Karpas-422 (cell line): ENCODE measurements at regions not wholly inside any gene's neighbourhood (a gene's known extent, or its start where the extent isn't known, plus 50 kb on each side); places are given as distances from the start of the nearest gene placed in this dataset.

Source experiments
- DNase-seq: peaks from one replicate; pipeline ENCODE4 v3.0.0-alpha.2; 2015
- H2AFZ ChIP-seq: fragments of 200-600 bp; sonication (generic); 2 replicates; pipeline ENCODE4 v1.6.1; 2014; ENCODE audit warnings: antibody characterized with exemption, low read length, mixed read lengths
- H3K27ac ChIP-seq: fragments of 200-600 bp; sonication (generic); 2 replicates; pipeline ENCODE4 v1.5.1; 2014; ENCODE audit warnings: mild to moderate bottlenecking, low read length, moderate library complexity
- H3K27me3 ChIP-seq: fragments of 200-600 bp; sonication (generic); 2 replicates; pipeline ENCODE4 v1.6.1; 2014; ENCODE audit warnings: low read length, mixed read lengths
- H3K36me3 ChIP-seq: fragments of 200-600 bp; sonication (generic); 2 replicates; pipeline ENCODE4 v1.6.1; 2014; ENCODE audit warnings: low read length, mixed read lengths; ENCODE audit not compliant: insufficient read depth
- H3K4me1 ChIP-seq: fragments of 200-600 bp; sonication (generic); 2 replicates; pipeline ENCODE4 v1.6.1; 2014; ENCODE audit warnings: mild to moderate bottlenecking, low read length, mixed read lengths
- H3K4me2 ChIP-seq: fragments of 200-600 bp; sonication (generic); 2 replicates; pipeline ENCODE4 v1.6.1; 2014; ENCODE audit warnings: low read length, low read depth, mild to moderate bottlenecking; ENCODE audit not compliant: poor library complexity, severe bottlenecking
- H3K4me3 ChIP-seq: fragments of 200-600 bp; sonication (generic); 2 replicates; pipeline ENCODE4 v1.5.1; 2014; ENCODE audit warnings: mild to moderate bottlenecking, antibody characterized with exemption, low read length, mixed read lengths
- H3K79me2 ChIP-seq: fragments of 200-600 bp; sonication (generic); 2 replicates; pipeline ENCODE4 v1.6.1; 2014; ENCODE audit warnings: mild to moderate bottlenecking, low read length, mixed read lengths
- H3K9ac ChIP-seq: fragments of 200-600 bp; sonication (generic); 2 replicates; pipeline ENCODE4 v1.6.0; 2014; ENCODE audit warnings: low read length
- H3K9me2 ChIP-seq: fragments of 200-600 bp; sonication (generic), shearing (Covaris generic); replicated peaks from 2 replicates; pipeline ENCODE4 v1.6.0; 2014; ENCODE audit warnings: mild to moderate bottlenecking, low read length, moderate library complexity; ENCODE audit not compliant: insufficient read depth
- H3K9me3 ChIP-seq: fragments of 300-700, 200-600 bp; sonication (generic); 2 replicates; pipeline ENCODE4 v1.6.1; 2014; ENCODE audit warnings: low read length, mixed read lengths
- H4K20me1 ChIP-seq: fragments of 200-600 bp; sonication (generic); 2 replicates; pipeline ENCODE4 v1.6.1; 2014; ENCODE audit warnings: mild to moderate bottlenecking, antibody characterized with exemption, low read length, low read depth; ENCODE audit not compliant: insufficient read depth

GRCh38 chr13:33934343-33934742 is 116.4 kb downstream of the RFC3 start:
- Histone ChIP-seq H3K9ac (no peak overlapping the region), H3K27me3 (no peaks in the 10 kb centered on the region), H3K36me3 (no peaks in the 10 kb centered on the region), H3K9me3 (no peaks in the 10 kb centered on the region), H3K4me2 (no peak overlapping the region), H4K20me1 (no peaks in the 10 kb centered on the region), H3K9me2 (no peaks in the 10 kb centered on the region), H3K4me3 (no peak overlapping the region), H3K79me2 (peaks cover 4% of the 10 kb centered on the region; the same call in 1 of the 2 replicates), H3K27ac (no peak overlapping the region), H2AFZ (no peak overlapping the region), H3K4me1 (peaks cover 45% of the 10 kb centered on the region)
- no peak for DNase-seq

- Histone ChIP-seq H3K9me2 (no peaks in the 10 kb centered on the region), H3K4me2 (no peak overlapping the region), H3K4me1 (peaks cover 48% of the 10 kb centered on the region), H3K4me3 (no peak overlapping the region), H3K79me2 (peaks cover 4% of the 10 kb centered on the region; the same call in 1 of the 2 replicates), H3K9ac (no peak overlapping the region), H2AFZ (no peak overlapping the region), H3K27me3 (no peaks in the 10 kb centered on the region), H4K20me1 (no peaks in the 10 kb centered on the region), H3K27ac (no peak overlapping the region), H3K36me3 (no peaks in the 10 kb centered on the region), H3K9me3 (no peaks in the 10 kb centered on the region)
- DNase-seq = no peak
These were observed 117.0 kb downstream of the RFC3 start for GRCh38 chr13:33934951-33935371.

GRCh38 chr13:33935969-33936368 is 118.0 kb downstream of the RFC3 start:
- H3K9me3 ChIP-seq = no peaks in the 10 kb centered on the region
- no peaks in the 10 kb centered on the region for H3K27me3 ChIP-seq
- DNase-seq = no peak
- no peak overlapping the region for H3K9ac ChIP-seq
- H3K4me3 ChIP-seq = no peak overlapping the region
- H3K9me2 ChIP-seq = no peaks in the 10 kb centered on the region
- no peak overlapping the region for H3K4me2 ChIP-seq
- no peaks in the 10 kb centered on the region for H4K20me1 ChIP-seq
- H3K36me3 ChIP-seq = no peaks in the 10 kb centered on the region
- H3K4me1 ChIP-seq = peaks cover 51% of the 10 kb centered on the region
- no peak overlapping the region for H3K27ac ChIP-seq
- H2AFZ ChIP-seq = no peak overlapping the region
- H3K79me2 ChIP-seq = peaks cover 4% of the 10 kb centered on the region; the same call in 1 of the 2 replicates

- Histone ChIP-seq H2AFZ (no peak overlapping the region), H4K20me1 (no peaks in the 10 kb centered on the region), H3K4me2 (no peak overlapping the region), H3K4me1 (peaks cover 36% of the 10 kb centered on the region), H3K79me2 (peaks cover 4% of the 10 kb centered on the region; the same call in 1 of the 2 replicates), H3K9ac (no peak overlapping the region), H3K36me3 (no peaks in the 10 kb centered on the region), H3K27me3 (no peaks in the 10 kb centered on the region), H3K9me3 (no peaks in the 10 kb centered on the region), H3K27ac (no peak overlapping the region), H3K9me2 (no peaks in the 10 kb centered on the region), H3K4me3 (no peak overlapping the region)
- DNase-seq = no peak
These were observed 119.6 kb downstream of the RFC3 start for GRCh38 chr13:33937373-33938098.

- Histone ChIP-seq H3K27ac (no peak overlapping the region), H2AFZ (no peak overlapping the region), H3K4me3 (no peak overlapping the region), H3K9ac (no peak overlapping the region), H3K79me2 (no peaks in the 10 kb centered on the region), H3K4me2 (no peak overlapping the region), H3K9me2 (no peaks in the 10 kb centered on the region), H3K36me3 (peaks cover 9% of the 10 kb centered on the region; the same call in 1 of the 2 replicates), H3K27me3 (no peaks in the 10 kb centered on the region), H3K4me1 (peaks cover 14% of the 10 kb centered on the region), H3K9me3 (no peaks in the 10 kb centered on the region), H4K20me1 (no peaks in the 10 kb centered on the region)
- DNase-seq = no peak
These were observed 122.3 kb downstream of the RFC3 start for GRCh38 chr13:33940256-33940655.

- Histone ChIP-seq H3K36me3 (peaks cover 9% of the 10 kb centered on the region; the same call in 1 of the 2 replicates), H3K27ac (no peak overlapping the region), H3K9me3 (no peaks in the 10 kb centered on the region), H3K4me1 (peaks cover 14% of the 10 kb centered on the region), H3K4me2 (no peak overlapping the region), H2AFZ (no peak overlapping the region), H3K9ac (no peak overlapping the region), H4K20me1 (no peaks in the 10 kb centered on the region), H3K4me3 (no peak overlapping the region), H3K27me3 (no peaks in the 10 kb centered on the region), H3K9me2 (no peaks in the 10 kb centered on the region), H3K79me2 (no peaks in the 10 kb centered on the region)
- DNase-seq = no peak
These were observed 122.9 kb downstream of the RFC3 start for GRCh38 chr13:33940898-33941297.

GRCh38 chr13:33945477-33945876 is 127.5 kb downstream of the RFC3 start:
- H3K9me2 ChIP-seq = no peaks in the 10 kb centered on the region
- no peak overlapping the region for H2AFZ ChIP-seq
- H3K27me3 ChIP-seq = no peaks in the 10 kb centered on the region
- no peak overlapping the region for H3K27ac ChIP-seq
- H3K4me2 ChIP-seq = no peak overlapping the region
- no peak overlapping the region for H3K9ac ChIP-seq
- H3K4me1 ChIP-seq = no peaks in the 10 kb centered on the region
- H3K79me2 ChIP-seq = no peaks in the 10 kb centered on the region
- H3K9me3 ChIP-seq = no peaks in the 10 kb centered on the region
- H3K4me3 ChIP-seq = no peak overlapping the region
- DNase-seq = no peak
- no peaks in the 10 kb centered on the region for H4K20me1 ChIP-seq
- H3K36me3 ChIP-seq = peaks cover 14% of the 10 kb centered on the region; the same call in 1 of the 2 replicates

GRCh38 chr13:33953203-33953602 is 135.3 kb downstream of the RFC3 start:
- DNase-seq = no peak
- no peaks in the 10 kb centered on the region for H3K79me2 ChIP-seq
- no peak overlapping the region for H3K4me3 ChIP-seq

More at GRCh38 chr13:33953203-33953602, 135.3 kb downstream of the RFC3 start:
- no peak overlapping the region for H2AFZ ChIP-seq
- H3K4me2 ChIP-seq = no peak overlapping the region
- H3K9me2 ChIP-seq = no peaks in the 10 kb centered on the region
- H3K9ac ChIP-seq = no peak overlapping the region
- peaks cover 10% of the 10 kb centered on the region for H3K4me1 ChIP-seq
- no peaks in the 10 kb centered on the region for H3K27me3 ChIP-seq
- H4K20me1 ChIP-seq = no peaks in the 10 kb centered on the region
- no peaks in the 10 kb centered on the region for H3K9me3 ChIP-seq
- no peaks in the 10 kb centered on the region for H3K36me3 ChIP-seq
- H3K27ac ChIP-seq = no peak overlapping the region
